HG03521 (cell line): ENCODE measurements at regions not wholly inside any gene's neighbourhood (a gene's known extent, or its start where the extent isn't known, plus 50 kb on each side); places are given as distances from the start of the nearest gene placed in this dataset.
"Not testable (repeated sequence)": the region's sequence is repeated elsewhere in the genome, so short reads cannot be mapped to it uniquely, and the experiment has no call there.

Experiments
- ATAC-seq: cut with Tn5 transposase; IDR thresholded peaks from one replicate; pipeline ENCODE4 v1.9.1; 2021; ENCODE audit warnings: mild to moderate bottlenecking, moderate library complexity; ENCODE audit not compliant: unreplicated experiment

- ATAC-seq: no peak
These were observed 281.9 kb upstream of the CELF4 start for GRCh38 chr18:37847544-37847943.

- no peak for ATAC-seq
These were observed 281.4 kb upstream of the CELF4 start for GRCh38 chr18:37846996-37847395.

- no peak for ATAC-seq
These were observed 279.9 kb upstream of the CELF4 start for GRCh38 chr18:37845498-37845897.

- ATAC-seq: no peak
These were observed 278.8 kb upstream of the CELF4 start for GRCh38 chr18:37844209-37844970.

GRCh38 chr18:37838083-37838482, 272.5 kb upstream of the CELF4 start:
- no peak for ATAC-seq

- ATAC-seq: no peak
These were observed 270.7 kb upstream of the CELF4 start for GRCh38 chr18:37836071-37836970.

- ATAC-seq: not testable (repeated sequence)
These were observed 266.6 kb upstream of the CELF4 start for GRCh38 chr18:37832010-37832695.

GRCh38 chr18:37812961-37813360, 247.4 kb upstream of the CELF4 start:
- no peak for ATAC-seq

GRCh38 chr18:37805773-37806404, 240.3 kb upstream of the CELF4 start:
- ATAC-seq: no peak

GRCh38 chr18:37796823-37797349, 231.3 kb upstream of the CELF4 start:
- no peak for ATAC-seq

- ATAC-seq: no peak
These were observed 221.9 kb upstream of the CELF4 start for GRCh38 chr18:37787452-37787851.

GRCh38 chr18:37783771-37784170, 218.2 kb upstream of the CELF4 start:
- no peak for ATAC-seq

GRCh38 chr18:37779220-37779619, 213.6 kb upstream of the CELF4 start:
- ATAC-seq: no peak

GRCh38 chr18:37778417-37779165, 213.0 kb upstream of the CELF4 start:
- no peak for ATAC-seq

GRCh38 chr18:37769826-37770225, 204.2 kb upstream of the CELF4 start:
- no peak for ATAC-seq

- ATAC-seq: no peak
These were observed 199.1 kb upstream of the CELF4 start for GRCh38 chr18:37764541-37765288.

GRCh38 chr18:37762076-37762621, 196.6 kb upstream of the CELF4 start:
- no peak for ATAC-seq

- no peak for ATAC-seq
These were observed 188.5 kb upstream of the CELF4 start for GRCh38 chr18:37754141-37754540.

- ATAC-seq: no peak
These were observed 176.8 kb upstream of the CELF4 start for GRCh38 chr18:37742436-37742835.
